H1 (cell line): ENCODE measurements at regions not wholly inside any gene's neighbourhood (a gene's known extent, or its start where the extent isn't known, plus 50 kb on each side); places are given as distances from the start of the nearest gene placed in this dataset.

Experiments
- CTCF ChIA-PET: fragments of 300-600 bp; sonication (Branson Sonifier 250); formaldehyde crosslinking; loops from one replicate; lab custom pipeline; 2021; ENCODE audit not compliant: partially characterized antibody; lab: Charles Lee
- POLR2A ChIA-PET: fragments of 300-600 bp; sonication (Branson Sonifier 250); formaldehyde crosslinking; loops from one replicate; lab custom pipeline; 2021; ENCODE audit warnings: inconsistent platforms; ENCODE audit not compliant: partially characterized antibody; lab: Charles Lee
- DNase-seq, 2 experiments: peaks; one replicate each; pipeline versions ENCODE4 v3.0.0 to v3.0.0-alpha.2; 2010 to 2022; ENCODE audit warnings: low spot score in 2 of 2, low read depth in 1 of 2, mixed read lengths in 1 of 2
- FAIRE-seq: peaks from 2 replicates; lab custom pipeline; 2011; peaks lifted over from hg19 to GRCh38; lab: Jason Lieb, UNC
- H2AFZ ChIP-seq: 2 replicates; pipeline ENCODE4 v1.8.1; 2012; ENCODE audit warnings: low read length, inconsistent platforms
- H2AK5ac ChIP-seq: 2 replicates; pipeline ENCODE4 v1.6.1; 2013; ENCODE audit warnings: low read depth, low read length
- H2BK120ac ChIP-seq: replicated peaks from 2 replicates; pipeline ENCODE3; 2013; ENCODE audit warnings: low read depth, low read length, inconsistent platforms
- H2BK12ac ChIP-seq: 2 replicates; pipeline ENCODE4 v1.6.1; 2013; ENCODE audit warnings: low read depth, low read length
- H2BK15ac ChIP-seq: 2 replicates; pipeline ENCODE4 v1.6.1; 2013; ENCODE audit warnings: low read length
- H2BK20ac ChIP-seq: 2 replicates; pipeline ENCODE4 v1.6.1; 2013; ENCODE audit warnings: low read length
- H2BK5ac ChIP-seq: 2 replicates; pipeline ENCODE4 v1.6.1; 2013; ENCODE audit warnings: low read depth, low read length
- H3K14ac ChIP-seq: 2 replicates; pipeline ENCODE4 v1.6.1; 2013; ENCODE audit warnings: inconsistent platforms; ENCODE audit not compliant: insufficient read length
- H3K18ac ChIP-seq: 2 replicates; pipeline ENCODE4 v1.6.1; 2013; ENCODE audit warnings: low read length; ENCODE audit errors: extremely low read depth
- H3K23ac ChIP-seq: 2 replicates; pipeline ENCODE4 v1.6.1; 2013; ENCODE audit warnings: inconsistent platforms; ENCODE audit not compliant: insufficient read length
- H3K23me2 ChIP-seq: 2 replicates; pipeline ENCODE4 v1.6.1; 2013; ENCODE audit warnings: low read depth, low read length
- H3K27ac ChIP-seq: 2 replicates; pipeline ENCODE4 v1.6.1; 2011; ENCODE audit warnings: low read depth, low read length, inconsistent platforms
- H3K27me3 ChIP-seq, 4 experiments: replicated peaks in 1 of 4; 1 replicate in 1 of 4; 2 replicates in 3 of 4; pipeline versions ENCODE4 v1.6.1 to v1.8.1; 2011 to 2013; ENCODE audit warnings: low read length in 3 of 4, mild to moderate bottlenecking in 3 of 4, inconsistent platforms in 2 of 4, mixed read lengths in 2 of 4, moderate library complexity in 1 of 4; ENCODE audit not compliant: control insufficient read depth in 3 of 4, insufficient read depth in 3 of 4; ENCODE audit errors: extremely low read depth in 1 of 4
- H3K36me3 ChIP-seq, 4 experiments: 2 replicates each; pipeline versions ENCODE4 v1.6.1 to v1.8.1; 2011 to 2013; ENCODE audit warnings: mild to moderate bottlenecking in 4 of 4, low read length in 3 of 4, moderate library complexity in 2 of 4, control low read depth in 1 of 4, inconsistent platforms in 1 of 4; ENCODE audit not compliant: insufficient read depth in 4 of 4, control insufficient read depth in 2 of 4
- H3K4ac ChIP-seq: replicated peaks from 2 replicates; pipeline ENCODE3; 2013; ENCODE audit warnings: low read length, low read depth, mixed read lengths, inconsistent platforms; ENCODE audit not compliant: insufficient read length
- H3K4me1 ChIP-seq, 4 experiments: replicated peaks in 1 of 4; 1 replicate in 1 of 4; 2 replicates in 3 of 4; pipeline versions ENCODE4 v1.6.1 to v1.8.1; 2011 to 2013; ENCODE audit warnings: low read length in 3 of 4, inconsistent platforms in 2 of 4, mixed read lengths in 1 of 4; ENCODE audit not compliant: insufficient read depth in 4 of 4, control insufficient read depth in 3 of 4
- H3K4me2 ChIP-seq, 2 experiments: 2 replicates each; pipeline versions ENCODE4 v1.6.1 to v1.8.1; 2011 to 2013; ENCODE audit warnings: low read depth in 2 of 2, low read length in 2 of 2, control low read depth in 1 of 2, inconsistent platforms in 1 of 2, mild to moderate bottlenecking in 1 of 2; ENCODE audit not compliant: insufficient read depth in 1 of 2
- H3K4me3 ChIP-seq, 4 experiments: fragments of 200-600, 300-600 bp in 1 of 4; sonication (generic), shearing (Covaris generic), sonication (Bioruptor Twin) in 1 of 4; 2 replicates each; pipeline versions ENCODE4 v1.5.1 to v1.8.1; 2011 to 2016; ENCODE audit warnings: low read length in 4 of 4, low read depth in 3 of 4, control low read depth in 2 of 4, inconsistent platforms in 2 of 4, mild to moderate bottlenecking in 2 of 4, mixed read lengths in 1 of 4, moderate library complexity in 1 of 4; ENCODE audit not compliant: insufficient read depth in 2 of 4; ENCODE audit errors: extremely low read depth in 1 of 4
- H3K56ac ChIP-seq: replicated peaks from 2 replicates; pipeline ENCODE3; 2013; ENCODE audit warnings: low read depth, mild to moderate bottlenecking, mixed read lengths, low read length, inconsistent platforms; ENCODE audit not compliant: insufficient read length
- H3K79me1 ChIP-seq: 2 replicates; pipeline ENCODE4 v1.6.1; 2013; ENCODE audit warnings: low read depth, low read length, control low read depth
- H3K79me2 ChIP-seq, 2 experiments: 2 replicates each; pipeline versions ENCODE4 v1.6.1 to v1.8.1; 2012 to 2013; ENCODE audit warnings: low read length in 2 of 2, mild to moderate bottlenecking in 2 of 2, inconsistent platforms in 1 of 2; ENCODE audit not compliant: insufficient read depth in 2 of 2, control insufficient read depth in 1 of 2
- H3K9ac ChIP-seq, 4 experiments: replicated peaks in 1 of 4; 1 replicate in 1 of 4; 2 replicates in 3 of 4; pipeline versions ENCODE4 v1.6.1 to v1.8.1; 2011 to 2013; ENCODE audit warnings: low read depth in 3 of 4, low read length in 3 of 4, control low read depth in 2 of 4, mild to moderate bottlenecking in 2 of 4, moderate library complexity in 2 of 4, inconsistent platforms in 1 of 4; ENCODE audit errors: extremely low read depth in 1 of 4
- H3K9me3 ChIP-seq, 2 experiments: 2 replicates each; pipeline versions ENCODE4 v1.6.1 to v1.8.1; 2012 to 2013; ENCODE audit warnings: mild to moderate bottlenecking in 2 of 2, moderate library complexity in 2 of 2, control low read depth in 1 of 2, inconsistent platforms in 1 of 2, low read depth in 1 of 2, low read length in 1 of 2, mixed read lengths in 1 of 2; ENCODE audit not compliant: insufficient read depth in 2 of 2
- H4K20me1 ChIP-seq, 2 experiments: replicated peaks in 1 of 2; 2 replicates each; pipeline versions ENCODE3 to v1.8.1; 2011 to 2013; ENCODE audit warnings: inconsistent platforms in 2 of 2, low read length in 2 of 2, mild to moderate bottlenecking in 1 of 2; ENCODE audit not compliant: insufficient read depth in 2 of 2, control insufficient read depth in 1 of 2
- H4K5ac ChIP-seq: 2 replicates; pipeline ENCODE4 v1.6.1; 2013; ENCODE audit warnings: low read length, low read depth, mixed read lengths, inconsistent platforms; ENCODE audit not compliant: insufficient read length
- H4K8ac ChIP-seq: 2 replicates; pipeline ENCODE4 v1.8.0; 2013; ENCODE audit warnings: mild to moderate bottlenecking, moderate library complexity, low read length, inconsistent platforms; ENCODE audit not compliant: insufficient read depth; ENCODE audit errors: extremely low read depth
- H4K91ac ChIP-seq: replicated peaks from 2 replicates; pipeline ENCODE3; 2013; ENCODE audit warnings: low read length, mixed read lengths, inconsistent platforms; ENCODE audit not compliant: insufficient read length
- CEBPB ChIP-seq: IDR thresholded peaks from 2 replicates; pipeline ENCODE4 v1.6.1; 2012; ENCODE audit warnings: low read depth, low read length
- WGBS, 2 experiments: shearing (Covaris generic) in 1 of 2; methylation state at CpG; one replicate each; pipeline versions ENCODE4 v1.1.6 to v1.1.7; 2013 to 2015; ENCODE audit warnings: low lambda C conversion rate in 2 of 2, mixed read lengths in 2 of 2, inconsistent platforms in 1 of 2, low coverage in 1 of 2, missing lambda C conversion rate in 1 of 2; ENCODE audit not compliant: insufficient replicate concordance in 2 of 2, insufficient coverage in 1 of 2, insufficient read length in 1 of 2; ENCODE audit errors: extremely low coverage in 1 of 2, missing lambda C conversion rate in 1 of 2; 5-methylcytosine and 5-hydroxymethylcytosine counted together
- TF ChIP-seq, protein P1 (sequence below): IDR thresholded peaks from 2 replicates; pipeline ENCODE4 v1.6.1; 2012; ENCODE audit warnings: low read length, inconsistent platforms

DNA sequence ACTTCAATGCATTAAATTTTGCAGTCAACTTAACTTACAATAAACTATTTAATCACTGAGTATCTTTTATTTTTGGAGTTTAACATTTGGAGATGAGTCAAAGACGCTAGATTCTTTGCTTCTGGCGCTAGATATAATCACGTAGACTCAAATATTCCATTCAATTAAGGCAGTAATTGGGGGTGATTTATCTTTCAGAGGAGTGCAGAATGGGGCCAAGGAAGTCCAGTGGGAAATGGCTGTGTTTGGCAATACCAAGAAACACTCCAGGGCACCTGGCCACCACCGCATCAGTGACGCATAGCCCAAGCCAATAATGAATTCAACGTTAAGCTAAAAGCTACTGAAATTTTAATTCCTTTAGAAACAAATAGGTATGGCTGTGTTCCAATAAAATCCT lies 81.2 kb downstream of the PHAX start:
- 90% methylated on average over 6 of the region's 6 CpGs; no CpG with 5 or more reads in 1 of the 2 experiments for WGBS, 2 experiments
- no peaks in the 10 kb centered on the region for H4K20me1 ChIP-seq
- H3K4me1 ChIP-seq, result peaks cover 9 to 14% (median 13%) of the 10 kb centered on the region in 4 experiments; a peak in 6 of 7 replicates
- no peak for DNase-seq
- H3K18ac ChIP-seq, result no peak overlapping the region
- no peak for FAIRE-seq
- H4K5ac ChIP-seq, result no peak overlapping the region
- H2BK15ac ChIP-seq, result no peak overlapping the region
- no peaks in the 10 kb centered on the region for H3K79me2 ChIP-seq
- H3K4me3 ChIP-seq, result no peak overlapping the region
- H3K4me2 ChIP-seq, result no peak overlapping the region
- H3K79me1 ChIP-seq, result no peaks in the 10 kb centered on the region
- TF ChIP-seq, protein P1, sequence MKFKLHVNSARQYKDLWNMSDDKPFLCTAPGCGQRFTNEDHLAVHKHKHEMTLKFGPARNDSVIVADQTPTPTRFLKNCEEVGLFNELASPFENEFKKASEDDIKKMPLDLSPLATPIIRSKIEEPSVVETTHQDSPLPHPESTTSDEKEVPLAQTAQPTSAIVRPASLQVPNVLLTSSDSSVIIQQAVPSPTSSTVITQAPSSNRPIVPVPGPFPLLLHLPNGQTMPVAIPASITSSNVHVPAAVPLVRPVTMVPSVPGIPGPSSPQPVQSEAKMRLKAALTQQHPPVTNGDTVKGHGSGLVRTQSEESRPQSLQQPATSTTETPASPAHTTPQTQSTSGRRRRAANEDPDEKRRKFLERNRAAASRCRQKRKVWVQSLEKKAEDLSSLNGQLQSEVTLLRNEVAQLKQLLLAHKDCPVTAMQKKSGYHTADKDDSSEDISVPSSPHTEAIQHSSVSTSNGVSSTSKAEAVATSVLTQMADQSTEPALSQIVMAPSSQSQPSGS, result no peak
- no peak for TF ChIP-seq CEBPB
- no peak overlapping the region for H3K23ac ChIP-seq
- no peak overlapping the region for H3K9ac ChIP-seq
- no peak overlapping the region for H2BK120ac ChIP-seq
- H2BK20ac ChIP-seq, result no peak overlapping the region
- H3K27ac ChIP-seq, result no peak overlapping the region
- no peak overlapping the region for H2BK12ac ChIP-seq
- no peak overlapping the region for H4K8ac ChIP-seq
- H3K4ac ChIP-seq, result no peak overlapping the region
- ChIA-PET POLR2A (interaction anchor here (10.8 kb wide), 1 partner anchor 96 kb away, joined by 146 read pairs; the partner anchor contains the start of gene LMNB1), CTCF (interaction anchor here (1.2 to 11.4 kb wide), 4 partner anchors 96 to 147 kb away, joined by 3 to 251 read pairs (median 5); partner anchors contain the start of gene LMNB1)
- H3K14ac ChIP-seq, result no peak overlapping the region
- no peaks in the 10 kb centered on the region for H3K23me2 ChIP-seq
- no peak overlapping the region for H2AFZ ChIP-seq
- H3K9me3 ChIP-seq, result no peaks in the 10 kb centered on the region
- no peak overlapping the region for H3K56ac ChIP-seq
- no peak overlapping the region for H4K91ac ChIP-seq
- H2AK5ac ChIP-seq, result no peak overlapping the region
- no peaks in the 10 kb centered on the region for H3K27me3 ChIP-seq
- H3K36me3 ChIP-seq, result no peaks in the 10 kb centered on the region
- H2BK5ac ChIP-seq, result no peak overlapping the region
